NCI-H460 (cell line): ENCODE measurements at regions not wholly inside any gene's neighbourhood (a gene's known extent, or its start where the extent isn't known, plus 50 kb on each side); places are given as distances from the start of the nearest gene placed in this dataset.
"Not testable (repeated sequence)": the region's sequence is repeated elsewhere in the genome, so short reads cannot be mapped to it uniquely, and the experiment has no call there.

Source experiments
- DNase-seq: peaks from one replicate; pipeline ENCODE4 v3.0.0-alpha.2; 2016; ENCODE audit warnings: low read depth; ENCODE audit errors: extremely low read depth

- DNase-seq: no peak
These were observed 343.2 kb upstream of the ONECUT1 start for GRCh38 chr15:53133255-53133850.

GRCh38 chr15:53130943-53131342 lies 340.8 kb upstream of the ONECUT1 start:
- DNase-seq: no peak

GRCh38 chr15:53129121-53129904 lies 339.2 kb upstream of the ONECUT1 start:
- no peak for DNase-seq

GRCh38 chr15:53128652-53129051 lies 338.5 kb upstream of the ONECUT1 start:
- DNase-seq: no peak

- DNase-seq: no peak
These were observed 336.0 kb upstream of the ONECUT1 start for GRCh38 chr15:53126144-53126543.

GRCh38 chr15:53122818-53123217 lies 332.7 kb upstream of the ONECUT1 start:
- DNase-seq: no peak

GRCh38 chr15:53116915-53117314 lies 326.8 kb upstream of the ONECUT1 start:
- DNase-seq: not testable (repeated sequence)

- no peak for DNase-seq
These were observed 326.0 kb upstream of the ONECUT1 start for GRCh38 chr15:53116169-53116568.

GRCh38 chr15:53115563-53115962 lies 325.4 kb upstream of the ONECUT1 start:
- no peak for DNase-seq

- no peak for DNase-seq
These were observed 324.8 kb upstream of the ONECUT1 start for GRCh38 chr15:53114960-53115359.

- no peak for DNase-seq
These were observed 320.9 kb upstream of the ONECUT1 start for GRCh38 chr15:53110999-53111398.

- DNase-seq: no peak
These were observed 318.2 kb upstream of the ONECUT1 start for GRCh38 chr15:53108319-53108718.

- no peak for DNase-seq
These were observed 317.7 kb upstream of the ONECUT1 start for GRCh38 chr15:53107855-53108254.

- no peak for DNase-seq
These were observed 316.6 kb upstream of the ONECUT1 start for GRCh38 chr15:53106505-53107286.

GRCh38 chr15:53102483-53102882 lies 312.3 kb upstream of the ONECUT1 start:
- no peak for DNase-seq

GRCh38 chr15:53080484-53080883 lies 290.3 kb upstream of the ONECUT1 start:
- no peak for DNase-seq

- DNase-seq: no peak
These were observed 284.1 kb upstream of the ONECUT1 start for GRCh38 chr15:53074221-53074620.

GRCh38 chr15:53072077-53072476 lies 281.9 kb upstream of the ONECUT1 start:
- DNase-seq: peak; percentile 82

- no peak for DNase-seq
These were observed 278.5 kb upstream of the ONECUT1 start for GRCh38 chr15:53068636-53069035.

GRCh38 chr15:53059273-53060043 lies 269.3 kb upstream of the ONECUT1 start:
- no peak for DNase-seq
